ENCODE measurements at regions not wholly inside any gene's neighbourhood (a gene's known extent, or its start where the extent isn't known, plus 50 kb on each side); places are given as distances from the start of the nearest gene placed in this dataset.

- TF ChIP-seq CTCF (conservative IDR thresholded peaks at IDR 0.05; ENCODE audit: low read length) = no peak
- TF ChIP-seq EZH2phosphoT487 (IDR thresholded peaks at IDR 0.05; ENCODE audit: borderline replicate concordance, low read depth, low read length) = no peak
Measured at GRCh38 chr5:165143741-165144140, 1638.3 kb downstream of the MAT2B start.
